ENCODE measurements at regions not wholly inside any gene's neighbourhood (a gene's known extent, or its start where the extent isn't known, plus 50 kb on each side); places are given as distances from the start of the nearest gene placed in this dataset.

GRCh38 chr4:35789899-35790574 is 454.3 kb downstream of the ARAP2 start:
- no peak for DNase-seq (ENCODE audit: extremely low spot score, unreplicated experiment)
- TF ChIP-seq, protein P1, sequence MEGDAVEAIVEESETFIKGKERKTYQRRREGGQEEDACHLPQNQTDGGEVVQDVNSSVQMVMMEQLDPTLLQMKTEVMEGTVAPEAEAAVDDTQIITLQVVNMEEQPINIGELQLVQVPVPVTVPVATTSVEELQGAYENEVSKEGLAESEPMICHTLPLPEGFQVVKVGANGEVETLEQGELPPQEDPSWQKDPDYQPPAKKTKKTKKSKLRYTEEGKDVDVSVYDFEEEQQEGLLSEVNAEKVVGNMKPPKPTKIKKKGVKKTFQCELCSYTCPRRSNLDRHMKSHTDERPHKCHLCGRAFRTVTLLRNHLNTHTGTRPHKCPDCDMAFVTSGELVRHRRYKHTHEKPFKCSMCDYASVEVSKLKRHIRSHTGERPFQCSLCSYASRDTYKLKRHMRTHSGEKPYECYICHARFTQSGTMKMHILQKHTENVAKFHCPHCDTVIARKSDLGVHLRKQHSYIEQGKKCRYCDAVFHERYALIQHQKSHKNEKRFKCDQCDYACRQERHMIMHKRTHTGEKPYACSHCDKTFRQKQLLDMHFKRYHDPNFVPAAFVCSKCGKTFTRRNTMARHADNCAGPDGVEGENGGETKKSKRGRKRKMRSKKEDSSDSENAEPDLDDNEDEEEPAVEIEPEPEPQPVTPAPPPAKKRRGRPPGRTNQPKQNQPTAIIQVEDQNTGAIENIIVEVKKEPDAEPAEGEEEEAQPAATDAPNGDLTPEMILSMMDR (conservative IDR thresholded peaks at IDR 0.05), result no peak
- H3K9me3 Mint-ChIP-seq, result no peaks in the 10 kb centered on the region
- H3K4me3 Mint-ChIP-seq, result no peak overlapping the region
- H3K36me3 Mint-ChIP-seq, result no peaks in the 10 kb centered on the region
- H3K4me1 Mint-ChIP-seq (ENCODE audit: unreplicated experiment), result no peaks in the 10 kb centered on the region
- no peak overlapping the region for H3K27ac Mint-ChIP-seq
- no peaks in the 10 kb centered on the region for H3K27me3 Mint-ChIP-seq

DNA sequence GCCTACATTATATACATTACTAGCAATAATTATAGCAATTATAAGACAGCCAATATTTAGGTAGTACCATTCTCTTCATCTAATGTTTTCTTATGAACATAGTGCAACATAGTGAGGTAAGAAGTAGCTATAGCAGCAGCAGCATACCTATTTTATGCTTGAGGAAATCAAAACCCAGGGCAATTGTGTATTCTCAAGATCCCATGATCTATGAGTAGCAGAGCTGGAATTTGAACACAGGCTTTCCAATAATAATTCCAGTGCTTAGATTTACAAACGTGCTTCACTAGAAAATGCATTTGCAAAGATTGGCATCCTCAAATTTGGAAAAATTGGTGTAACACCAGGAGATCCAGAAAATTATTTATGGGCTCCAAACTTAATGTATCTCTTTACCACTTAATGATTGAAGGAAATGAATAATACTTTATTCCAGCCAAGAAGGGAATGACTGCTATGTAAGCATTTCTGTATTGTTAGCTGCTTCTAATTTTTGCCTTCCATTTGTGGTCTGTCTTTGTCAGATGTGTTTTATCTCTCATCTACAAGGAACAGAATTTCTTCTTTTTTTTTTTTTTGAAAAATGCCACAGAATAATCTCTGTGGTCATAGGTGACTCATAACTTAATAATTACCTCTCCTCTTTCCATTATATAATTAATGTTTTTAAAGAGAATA is 451.1 kb downstream of the ARAP2 start:
- Mint-ChIP-seq H3K9me3 (no peaks in the 10 kb centered on the region), H3K36me3 (no peaks in the 10 kb centered on the region), H3K27me3 (no peaks in the 10 kb centered on the region), H3K4me3 (no peak overlapping the region), H3K4me1 (ENCODE audit: unreplicated experiment) (no peaks in the 10 kb centered on the region), H3K27ac (no peak overlapping the region)
- no peak for DNase-seq (ENCODE audit: extremely low spot score, unreplicated experiment)
- TF ChIP-seq, protein P1 (conservative IDR thresholded peaks at IDR 0.05), result no peak

DNA sequence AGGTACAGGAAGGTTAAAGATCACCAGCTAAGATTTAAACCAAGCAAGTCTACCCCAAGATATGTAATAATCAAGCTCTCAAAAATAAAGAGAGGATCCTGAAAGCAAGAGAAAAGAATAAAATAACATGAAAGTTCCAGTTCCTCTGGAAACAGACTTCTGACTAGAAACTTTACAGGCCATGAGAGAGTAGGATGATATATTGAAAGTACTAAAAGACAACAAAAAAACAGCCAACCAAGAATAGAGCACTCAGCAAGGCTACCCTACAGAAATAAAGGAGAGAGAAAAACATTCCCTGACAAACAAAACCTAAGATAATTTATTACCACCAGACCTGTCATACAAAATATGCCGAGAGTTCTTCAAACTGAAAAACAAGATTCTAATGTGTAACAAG is 450.5 kb downstream of the ARAP2 start:
- no peaks in the 10 kb centered on the region for H3K36me3 Mint-ChIP-seq
- TF ChIP-seq, protein P1 (conservative IDR thresholded peaks at IDR 0.05), result no peak
- peak overlapping the region; percentile 11 for H3K27ac Mint-ChIP-seq

DNA sequence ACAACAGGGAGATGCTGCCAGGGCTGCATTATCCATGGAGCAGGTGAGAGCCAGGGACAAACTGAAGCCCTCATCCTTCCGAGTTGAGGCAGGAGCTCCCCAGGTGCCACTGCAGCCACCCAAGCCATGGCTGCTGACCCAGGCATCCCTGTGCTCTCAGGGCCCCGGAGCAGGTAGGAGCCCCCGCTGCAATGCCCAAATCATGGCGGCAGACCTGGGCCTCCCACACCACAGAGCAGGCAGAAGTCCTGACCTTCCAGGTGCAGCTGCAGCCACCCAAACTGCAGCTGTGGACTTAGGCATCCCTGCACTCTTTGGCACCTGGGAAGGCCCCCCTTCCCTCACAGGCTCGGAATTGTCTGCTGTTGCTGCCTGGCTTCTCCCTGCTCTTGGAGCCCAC is 443.6 kb downstream of the ARAP2 start:
- H3K9me3 Mint-ChIP-seq, result no peaks in the 10 kb centered on the region

More for the DNA sequence above, 450.5 kb downstream of the ARAP2 start:
- Mint-ChIP-seq H3K4me1 (ENCODE audit: unreplicated experiment) (no peaks in the 10 kb centered on the region), H3K4me3 (no peak overlapping the region), H3K9me3 (no peaks in the 10 kb centered on the region), H3K27me3 (no peaks in the 10 kb centered on the region)
- DNase-seq (ENCODE audit: extremely low spot score, unreplicated experiment), result no peak

GRCh38 chr4:35802644-35803043 is 441.7 kb downstream of the ARAP2 start:
- Mint-ChIP-seq H3K4me3 (no peak overlapping the region), H3K27me3 (no peaks in the 10 kb centered on the region), H3K9me3 (no peaks in the 10 kb centered on the region), H3K27ac (no peak overlapping the region), H3K4me1 (ENCODE audit: unreplicated experiment) (no peaks in the 10 kb centered on the region), H3K36me3 (no peaks in the 10 kb centered on the region)
- TF ChIP-seq, protein P1 (conservative IDR thresholded peaks at IDR 0.05), result no peak
- DNase-seq (ENCODE audit: extremely low spot score, unreplicated experiment), result no peak

More for the DNA sequence above, 443.6 kb downstream of the ARAP2 start:
- no peak for DNase-seq (ENCODE audit: extremely low spot score, unreplicated experiment)
- TF ChIP-seq, protein P1 (conservative IDR thresholded peaks at IDR 0.05), result no peak
- Mint-ChIP-seq H3K4me1 (ENCODE audit: unreplicated experiment) (no peaks in the 10 kb centered on the region), H3K4me3 (no peak overlapping the region), H3K27me3 (no peaks in the 10 kb centered on the region), H3K27ac (no peak overlapping the region), H3K36me3 (no peaks in the 10 kb centered on the region)

All from type B pancreatic cell (in vitro differentiated cells).